Mesenchymal stem cell (in vitro differentiated cells and primary cell): ENCODE measurements at regions not wholly inside any gene's neighbourhood (a gene's known extent, or its start where the extent isn't known, plus 50 kb on each side); places are given as distances from the start of the nearest gene placed in this dataset.
"Not testable (repeated sequence)": the region's sequence is repeated elsewhere in the genome, so short reads cannot be mapped to it uniquely, and the experiment has no call there.

Experiments used
- DNase-seq: peaks from one replicate; pipeline ENCODE4 v3.0.0-alpha.2; 2013
- H2AFZ ChIP-seq: one replicate; pipeline ENCODE4 v1.6.1; 2013; ENCODE audit warnings: low read depth, mild to moderate bottlenecking, control low read depth, inconsistent platforms, low read length, moderate library complexity
- H2AK5ac ChIP-seq: 2 replicates; pipeline ENCODE4 v1.6.1; 2013; ENCODE audit warnings: low read length, moderate library complexity, mild to moderate bottlenecking, inconsistent platforms; ENCODE audit not compliant: severe bottlenecking
- H2BK120ac ChIP-seq: one replicate; pipeline ENCODE4 v1.6.1; 2013; ENCODE audit warnings: low read depth, mild to moderate bottlenecking, inconsistent platforms, low read length, moderate library complexity
- H2BK12ac ChIP-seq, 2 experiments: one replicate each; pipeline ENCODE4 v1.6.1; 2013; ENCODE audit warnings: inconsistent platforms in 2 of 2, low read length in 2 of 2, mild to moderate bottlenecking in 2 of 2, moderate library complexity in 2 of 2, control low read depth in 1 of 2
- H2BK15ac ChIP-seq: one replicate; pipeline ENCODE4 v1.6.1; 2013; ENCODE audit warnings: mild to moderate bottlenecking, low read depth, inconsistent platforms; ENCODE audit not compliant: poor library complexity, severe bottlenecking
- H2BK5ac ChIP-seq: 2 replicates; pipeline ENCODE4 v1.6.1; 2013; ENCODE audit warnings: low read depth, mild to moderate bottlenecking, low read length, control low read depth, inconsistent platforms; ENCODE audit not compliant: poor library complexity, severe bottlenecking
- H3K14ac ChIP-seq, 2 experiments: one replicate each; pipeline ENCODE4 v1.6.1; 2013; ENCODE audit warnings: inconsistent platforms in 2 of 2, low read length in 2 of 2, control low read depth in 1 of 2, mild to moderate bottlenecking in 1 of 2, moderate library complexity in 1 of 2
- H3K18ac ChIP-seq, 2 experiments: one replicate each; pipeline ENCODE4 v1.6.1; 2013; ENCODE audit warnings: inconsistent platforms in 2 of 2, low read length in 2 of 2, control low read depth in 1 of 2, low read depth in 1 of 2, mild to moderate bottlenecking in 1 of 2
- H3K23ac ChIP-seq, 2 experiments: one replicate each; pipeline ENCODE4 v1.6.1; 2013; ENCODE audit warnings: inconsistent platforms in 2 of 2, low read length in 2 of 2, mild to moderate bottlenecking in 2 of 2, moderate library complexity in 2 of 2, control low read depth in 1 of 2
- H3K27ac ChIP-seq: 2 replicates; pipeline ENCODE4 v1.5.1; 2013; ENCODE audit warnings: mild to moderate bottlenecking, moderate library complexity, low read length, control low read depth, inconsistent platforms; ENCODE audit not compliant: poor library complexity, severe bottlenecking
- H3K27me3 ChIP-seq, 2 experiments: 2 replicates each; pipeline versions ENCODE4 v1.6.1 to v1.7.0; 2013; ENCODE audit warnings: low read length in 2 of 2, mild to moderate bottlenecking in 2 of 2, moderate library complexity in 2 of 2, control low read depth in 1 of 2, inconsistent platforms in 1 of 2; ENCODE audit not compliant: control insufficient read depth in 1 of 2, insufficient read depth in 1 of 2
- H3K36me3 ChIP-seq, 2 experiments: 2 replicates each; pipeline versions ENCODE4 v1.6.1 to v1.7.0; 2013; ENCODE audit warnings: low read length in 2 of 2, control low read depth in 1 of 2, inconsistent platforms in 1 of 2, low read depth in 1 of 2, mild to moderate bottlenecking in 1 of 2; ENCODE audit not compliant: insufficient read depth in 2 of 2, control insufficient read depth in 1 of 2
- H3K4ac ChIP-seq, 2 experiments: one replicate each; pipeline ENCODE4 v1.6.1; 2013; ENCODE audit warnings: inconsistent platforms in 2 of 2, low read length in 2 of 2, mild to moderate bottlenecking in 2 of 2, moderate library complexity in 2 of 2, control low read depth in 1 of 2, low read depth in 1 of 2
- H3K4me1 ChIP-seq: 2 replicates; pipeline ENCODE4 v1.6.1; 2013; ENCODE audit warnings: low read depth, low read length, control low read depth; ENCODE audit not compliant: control insufficient read depth, insufficient read depth
- H3K4me2 ChIP-seq: 2 replicates; pipeline ENCODE4 v1.6.1; 2013; ENCODE audit warnings: low read length, mild to moderate bottlenecking, inconsistent platforms; ENCODE audit not compliant: poor library complexity, severe bottlenecking
- H3K4me3 ChIP-seq, 2 experiments: 2 replicates each; pipeline versions ENCODE4 v1.5.1 to v1.7.0; 2013; ENCODE audit warnings: low read length in 2 of 2, mild to moderate bottlenecking in 2 of 2, control low read depth in 1 of 2, low read depth in 1 of 2; ENCODE audit not compliant: insufficient read depth in 1 of 2
- H3K79me1 ChIP-seq: replicated peaks from 2 replicates; pipeline ENCODE4 v1.6.1; 2013; ENCODE audit warnings: mild to moderate bottlenecking, control low read depth, low read length, inconsistent platforms; ENCODE audit not compliant: poor library complexity, severe bottlenecking
- H3K9ac ChIP-seq: 2 replicates; pipeline ENCODE4 v1.7.0; 2013; ENCODE audit warnings: mild to moderate bottlenecking, low read length, moderate library complexity
- H3K9me3 ChIP-seq: 2 replicates; pipeline ENCODE4 v1.7.0; 2013; ENCODE audit warnings: mild to moderate bottlenecking, low read length; ENCODE audit not compliant: control insufficient read depth
- H4K8ac ChIP-seq: one replicate; pipeline ENCODE4 v1.6.1; 2013; ENCODE audit warnings: inconsistent platforms, mild to moderate bottlenecking, low read length, moderate library complexity
- H4K91ac ChIP-seq: one replicate; pipeline ENCODE4 v1.6.1; 2013; ENCODE audit warnings: mild to moderate bottlenecking, low read length, inconsistent platforms
- WGBS: methylation state at CpG from one replicate; pipeline ENCODE4 v1.1.7; 2013; ENCODE audit warnings: mixed read lengths; 5-methylcytosine and 5-hydroxymethylcytosine counted together

- H2AK5ac ChIP-seq, H3K79me1 ChIP-seq, H2BK120ac ChIP-seq, H2BK12ac ChIP-seq, H3K27ac ChIP-seq, H2BK15ac ChIP-seq, H3K23ac ChIP-seq, H3K4ac ChIP-seq, H3K27me3 ChIP-seq, H3K4me1 ChIP-seq, H2BK5ac ChIP-seq, DNase-seq, H2AFZ ChIP-seq, H3K4me3 ChIP-seq, H4K91ac ChIP-seq, H3K14ac ChIP-seq, H4K8ac ChIP-seq, H3K36me3 ChIP-seq, H3K9ac ChIP-seq, H3K18ac ChIP-seq, H3K9me3 ChIP-seq, H3K4me2 ChIP-seq: not testable (repeated sequence)
- no CpG with 5 or more reads among the region's 1 CpG for WGBS
Observed at GRCh38 chr20:30556797-30557196, 700.7 kb upstream of the DEFB115 start.

DNA sequence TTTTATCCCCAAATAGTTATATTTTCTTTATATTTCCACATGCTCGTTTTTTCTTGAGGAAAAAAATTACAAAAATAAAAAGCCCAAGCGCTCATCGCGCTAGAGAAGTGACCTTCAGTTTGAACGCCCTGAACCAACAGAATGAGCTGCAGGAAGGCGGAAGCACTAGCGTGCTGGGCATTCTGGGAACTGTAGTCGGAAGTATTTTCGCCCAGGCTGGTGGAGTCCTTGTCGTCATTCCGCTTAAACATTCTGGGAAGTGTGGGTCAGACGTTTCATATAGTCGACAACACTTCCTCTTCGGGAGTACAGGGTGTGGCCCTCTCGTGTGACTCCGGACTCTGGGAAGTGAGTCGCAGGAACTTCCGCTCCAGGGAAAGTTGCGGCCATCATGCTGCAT, 692.4 kb upstream of the DEFB115 start:
- not testable (repeated sequence) for DNase-seq, H2AK5ac ChIP-seq, H3K27me3 ChIP-seq, H4K91ac ChIP-seq, H3K4me2 ChIP-seq, H3K9ac ChIP-seq, H3K9me3 ChIP-seq, H3K4me1 ChIP-seq, H2BK15ac ChIP-seq, H3K14ac ChIP-seq, H2BK5ac ChIP-seq, H3K79me1 ChIP-seq, H4K8ac ChIP-seq, H3K36me3 ChIP-seq, H3K23ac ChIP-seq, H3K4me3 ChIP-seq, H3K27ac ChIP-seq, H3K4ac ChIP-seq, H2BK12ac ChIP-seq, H2AFZ ChIP-seq, H2BK120ac ChIP-seq, H3K18ac ChIP-seq
- 90% methylated on average over 19 of the region's 19 CpGs for WGBS

- H3K4me2 ChIP-seq, H2BK5ac ChIP-seq, H2BK120ac ChIP-seq, H3K4me3 ChIP-seq, H4K8ac ChIP-seq, H3K36me3 ChIP-seq, H2BK15ac ChIP-seq, H3K23ac ChIP-seq, H4K91ac ChIP-seq, H2BK12ac ChIP-seq, H3K14ac ChIP-seq, H2AK5ac ChIP-seq, H3K9ac ChIP-seq, H3K4ac ChIP-seq, H3K27me3 ChIP-seq, H3K4me1 ChIP-seq, H3K18ac ChIP-seq, DNase-seq, H2AFZ ChIP-seq, H3K79me1 ChIP-seq, H3K27ac ChIP-seq, H3K9me3 ChIP-seq: not testable (repeated sequence)
- WGBS, result 76% methylated on average over 10 of the region's 12 CpGs
Observed at GRCh38 chr20:30569867-30570266, 687.6 kb upstream of the DEFB115 start.

GRCh38 chr20:30570622-30571021, 686.8 kb upstream of the DEFB115 start:
- not testable (repeated sequence) for H2BK120ac ChIP-seq, H3K4me2 ChIP-seq, DNase-seq, H3K79me1 ChIP-seq, H3K18ac ChIP-seq, H2BK5ac ChIP-seq, H3K23ac ChIP-seq, H3K9me3 ChIP-seq, H4K91ac ChIP-seq, H2AK5ac ChIP-seq, H3K9ac ChIP-seq, H3K4me1 ChIP-seq, H3K4ac ChIP-seq, H2BK15ac ChIP-seq, H3K4me3 ChIP-seq, H2BK12ac ChIP-seq, H4K8ac ChIP-seq, H2AFZ ChIP-seq, H3K14ac ChIP-seq, H3K27ac ChIP-seq, H3K36me3 ChIP-seq, H3K27me3 ChIP-seq
- WGBS, result 80% methylated on average over 2 of the region's 4 CpGs
